ENCODE measurements at regions not wholly inside any gene's neighbourhood (a gene's known extent, or its start where the extent isn't known, plus 50 kb on each side); places are given as distances from the start of the nearest gene placed in this dataset.
"Not testable (repeated sequence)": the region's sequence is repeated elsewhere in the genome, so short reads cannot be mapped to it uniquely, and the experiment has no call there.

- TF ChIP-seq ESRRG (CRISPR knock-in tag; IDR thresholded peaks at IDR 0.05): no peak
- TF ChIP-seq ZC3H10 (CRISPR knock-in tag; IDR thresholded peaks at IDR 0.05): no peak
- no peak for TF ChIP-seq PPARA (CRISPR knock-in tag; IDR thresholded peaks at IDR 0.05; ENCODE audit: borderline replicate concordance)
- TF ChIP-seq ISL1 (CRISPR knock-in tag; IDR thresholded peaks at IDR 0.05): no peak
- no peak for TF ChIP-seq ZNF565 (CRISPR knock-in tag; conservative IDR thresholded peaks at IDR 0.05; ENCODE audit: low read depth)
- no peak for TF ChIP-seq ZNF70 (CRISPR knock-in tag; IDR thresholded peaks at IDR 0.05)
- no peak for TF ChIP-seq CSRNP3 (CRISPR knock-in tag; IDR thresholded peaks at IDR 0.05)
- no peak for TF ChIP-seq TOX (CRISPR knock-in tag; IDR thresholded peaks at IDR 0.05; ENCODE audit: borderline replicate concordance)
- no peak for TF ChIP-seq GLIS3 (CRISPR knock-in tag; IDR thresholded peaks at IDR 0.05)
- no peak for TF ChIP-seq OSR1 (CRISPR knock-in tag; IDR thresholded peaks at IDR 0.05)
- no peak for TF ChIP-seq TCF4 (CRISPR knock-in tag; IDR thresholded peaks at IDR 0.05; ENCODE audit: borderline replicate concordance)
- no peak for TF ChIP-seq SNAI2 (CRISPR knock-in tag; IDR thresholded peaks at IDR 0.05)
- TF ChIP-seq BACH2 (CRISPR knock-in tag; IDR thresholded peaks at IDR 0.05; ENCODE audit: borderline replicate concordance): no peak
- no peak for TF ChIP-seq TSHZ2 (CRISPR knock-in tag; IDR thresholded peaks at IDR 0.05)
- no peak for ATAC-seq
These were observed 90.9 kb upstream of the LRPAP1 start for GRCh38 chr4:3623106-3623505.

GRCh38 chr4:3620365-3620764, 88.1 kb upstream of the LRPAP1 start:
- not testable (repeated sequence) for ATAC-seq

- not testable (repeated sequence) for ATAC-seq
These were observed 87.5 kb upstream of the LRPAP1 start for GRCh38 chr4:3619698-3620097.

- not testable (repeated sequence) for ATAC-seq
These were observed 86.1 kb upstream of the LRPAP1 start for GRCh38 chr4:3618341-3618740.

- no peak for ATAC-seq
- TF ChIP-seq PATZ1 (CRISPR knock-in tag; IDR thresholded peaks at IDR 0.05; ENCODE audit: borderline replicate concordance) (no peak), ZC3H10 (CRISPR knock-in tag; IDR thresholded peaks at IDR 0.05) (no peak), TSHZ2 (CRISPR knock-in tag; IDR thresholded peaks at IDR 0.05) (no peak), ISL1 (CRISPR knock-in tag; IDR thresholded peaks at IDR 0.05) (no peak), ZFP30 (CRISPR knock-in tag; IDR thresholded peaks at IDR 0.05) (no peak), ZNF70 (CRISPR knock-in tag; IDR thresholded peaks at IDR 0.05) (no peak), CSRNP3 (CRISPR knock-in tag; IDR thresholded peaks at IDR 0.05) (no peak), OSR1 (CRISPR knock-in tag; IDR thresholded peaks at IDR 0.05) (no peak), CREB5 (CRISPR knock-in tag; IDR thresholded peaks at IDR 0.05; ENCODE audit: low read depth) (no peak), TOX (CRISPR knock-in tag; IDR thresholded peaks at IDR 0.05; ENCODE audit: borderline replicate concordance) (no peak), PPARA (CRISPR knock-in tag; IDR thresholded peaks at IDR 0.05; ENCODE audit: borderline replicate concordance) (no peak), ARNTL (CRISPR knock-in tag; IDR thresholded peaks at IDR 0.05; ENCODE audit: borderline replicate concordance, low read depth) (no peak), ZFP3 (CRISPR knock-in tag; IDR thresholded peaks at IDR 0.05) (no peak)
These were observed 83.4 kb upstream of the LRPAP1 start for GRCh38 chr4:3615386-3616286.
